DOHH2 (cell line): ENCODE measurements at regions not wholly inside any gene's neighbourhood (a gene's known extent, or its start where the extent isn't known, plus 50 kb on each side); places are given as distances from the start of the nearest gene placed in this dataset.

Experiments used
- CTCF ChIP-seq: fragments of 200-600 bp; sonication (generic); IDR thresholded peaks from one replicate; pipeline ENCODE4 v1.5.1; 2014; ENCODE audit warnings: antibody characterized with exemption, mild to moderate bottlenecking, low read depth, low read length; ENCODE audit not compliant: poor library complexity, severe bottlenecking
- EZH2phosphoT487 ChIP-seq: fragments of 200-600 bp; sonication (generic); IDR thresholded peaks from 2 replicates; pipeline ENCODE4 v1.6.1; 2017; ENCODE audit warnings: borderline replicate concordance, mild to moderate bottlenecking, antibody characterized with exemption, low read length, moderate library complexity, mixed read lengths

- TF ChIP-seq CTCF (no peak), EZH2phosphoT487 (no peak)
These were observed 312.2 kb downstream of the ATXN7L3B start for GRCh38 chr12:74849801-74850200.
